Kidney epithelial cell (primary cell): ENCODE measurements at regions not wholly inside any gene's neighbourhood (a gene's known extent, or its start where the extent isn't known, plus 50 kb on each side); places are given as distances from the start of the nearest gene placed in this dataset.

Experiments used
- DNase-seq: peaks from one replicate; pipeline ENCODE4 v3.0.0-alpha.2; 2010; ENCODE audit warnings: low read depth
- H3K27me3 ChIP-seq: 2 replicates; pipeline ENCODE4 v1.6.0; 2011; ENCODE audit warnings: low read length; ENCODE audit not compliant: control insufficient read depth, insufficient read depth
- H3K36me3 ChIP-seq: 2 replicates; pipeline ENCODE4 v1.5.1; 2011; ENCODE audit warnings: low read length; ENCODE audit not compliant: control insufficient read depth, insufficient read depth
- H3K4me3 ChIP-seq: 2 replicates; pipeline ENCODE4 v1.5.1; 2011; ENCODE audit warnings: low read depth, mild to moderate bottlenecking, control low read depth, low read length
- CTCF ChIP-seq: IDR thresholded peaks from 2 replicates; pipeline ENCODE4 v1.5.1; 2011; ENCODE audit warnings: mild to moderate bottlenecking, moderate library complexity, low read length, control low read depth, inconsistent platforms; ENCODE audit not compliant: insufficient read depth, poor library complexity, severe bottlenecking

GRCh38 chr3:166209701-166210100 lies 372.5 kb upstream of the BCHE start:
- Histone ChIP-seq H3K27me3 (no peaks in the 10 kb centered on the region), H3K36me3 (no peaks in the 10 kb centered on the region), H3K4me3 (no peak overlapping the region)
- TF ChIP-seq CTCF, result no peak
- DNase-seq, result no peak

GRCh38 chr3:166205158-166205557 lies 367.9 kb upstream of the BCHE start:
- no peak for TF ChIP-seq CTCF
- Histone ChIP-seq H3K27me3 (no peaks in the 10 kb centered on the region), H3K36me3 (no peaks in the 10 kb centered on the region), H3K4me3 (no peak overlapping the region)
- DNase-seq, result no peak

DNA sequence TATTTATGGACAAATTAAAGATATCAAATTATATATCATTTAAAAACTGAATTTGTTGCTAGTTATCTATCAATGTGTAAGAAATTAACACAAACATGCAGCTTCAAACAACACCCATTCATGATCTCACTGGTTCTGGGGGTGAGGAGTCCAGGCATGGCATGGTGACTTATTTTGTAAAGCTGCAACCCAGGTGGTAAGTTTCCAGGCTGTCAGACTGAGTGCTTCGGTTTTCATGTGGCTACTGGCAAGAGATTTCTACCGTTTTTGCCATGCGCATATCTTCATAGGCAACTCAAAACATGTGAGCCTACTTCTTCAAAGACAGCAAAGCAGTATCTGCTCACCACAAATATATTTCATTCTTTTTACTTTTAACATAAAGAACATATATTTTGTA lies 364.3 kb upstream of the BCHE start:
- Histone ChIP-seq H3K36me3 (no peaks in the 10 kb centered on the region), H3K4me3 (no peak overlapping the region), H3K27me3 (no peaks in the 10 kb centered on the region)
- no peak for DNase-seq
- no peak for TF ChIP-seq CTCF

- no peak for TF ChIP-seq CTCF
- Histone ChIP-seq H3K36me3 (no peaks in the 10 kb centered on the region), H3K27me3 (no peaks in the 10 kb centered on the region), H3K4me3 (no peak overlapping the region)
- no peak for DNase-seq
Observed at GRCh38 chr3:166199491-166199890, 362.3 kb upstream of the BCHE start.

- no peak for TF ChIP-seq CTCF
- no peak for DNase-seq
- no peaks in the 10 kb centered on the region for H3K36me3 ChIP-seq
- H3K4me3 ChIP-seq, result no peak overlapping the region
- H3K27me3 ChIP-seq, result no peaks in the 10 kb centered on the region
Observed at GRCh38 chr3:166195808-166196207, 358.6 kb upstream of the BCHE start.

DNA sequence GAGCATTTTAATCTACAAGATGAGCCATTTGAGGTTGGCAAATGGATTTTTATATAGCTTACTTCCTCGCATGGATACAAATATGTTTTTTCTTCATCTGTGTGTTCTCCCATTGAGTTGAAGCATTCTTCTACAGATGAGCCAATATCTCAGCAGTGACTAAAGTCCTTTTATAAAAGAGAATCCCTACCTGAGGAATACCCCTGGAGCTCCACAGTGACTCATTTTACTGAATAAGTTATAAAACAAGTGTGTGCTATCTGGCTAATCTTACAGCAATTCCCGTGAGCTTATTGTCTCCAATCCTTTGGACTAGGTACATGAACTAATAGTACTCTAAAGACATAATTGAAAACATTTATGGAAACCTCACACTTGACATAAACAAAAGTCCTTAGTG lies 354.2 kb upstream of the BCHE start:
- Histone ChIP-seq H3K36me3 (no peaks in the 10 kb centered on the region), H3K4me3 (no peak overlapping the region), H3K27me3 (no peaks in the 10 kb centered on the region)
- TF ChIP-seq CTCF, result no peak
- no peak for DNase-seq
